Caco-2 (cell line): ENCODE measurements at regions not wholly inside any gene's neighbourhood (a gene's known extent, or its start where the extent isn't known, plus 50 kb on each side); places are given as distances from the start of the nearest gene placed in this dataset.

Source experiments
- BruUV-seq: library from RNA; stranded (reverse); fragments of 400-500 nt; replicated peaks from 2 replicates; lab custom pipeline; 2021; lab: Mats Ljungman, UMichigan
- CTCF ChIA-PET: fragments of 300-600 bp; sonication (Branson Sonifier 250); formaldehyde crosslinking; loops from one replicate; lab custom pipeline; 2022; ENCODE audit warnings: antibody characterized with exemption; lab: Charles Lee
- POLR2A ChIA-PET: fragments of 300-600 bp; sonication (Branson Sonifier 250); formaldehyde crosslinking; loops from one replicate; lab custom pipeline; 2022; ENCODE audit warnings: antibody characterized with exemption; lab: Charles Lee
- DNase-seq, 2 experiments: peaks; one replicate each; pipeline versions ENCODE4 v3.0.0 to v3.0.0-alpha.2; 2020 to 2022
- H3K27me3 ChIP-seq: replicated peaks from 2 replicates; pipeline ENCODE4 v1.6.0; 2011; ENCODE audit warnings: low read length; ENCODE audit not compliant: control insufficient read depth, insufficient read depth
- H3K36me3 ChIP-seq: 2 replicates; pipeline ENCODE4 v1.5.1; 2011; ENCODE audit warnings: low read length; ENCODE audit not compliant: control insufficient read depth, insufficient read depth
- H3K4me1 ChIP-seq: fragments of 250-450 bp; sonication (Bioruptor Pico); 2 replicates; pipeline ENCODE4 v1.5.1; 2020; ENCODE audit warnings: mild to moderate bottlenecking
- H3K4me3 ChIP-seq: 2 replicates; pipeline ENCODE4 v1.5.1; 2011; ENCODE audit warnings: low read depth, mild to moderate bottlenecking, control low read depth, low read length
- H3K9me3 ChIP-seq: fragments of 250-450 bp; sonication (Bioruptor Pico); 2 replicates; pipeline ENCODE4 v1.5.1; 2020; ENCODE audit warnings: mild to moderate bottlenecking, moderate library complexity
- H3K27ac Mint-ChIP-seq: one replicate; pipeline ENCODE4 v1.8.0; 2022; ENCODE audit warnings: mixed read lengths; ENCODE audit not compliant: unreplicated experiment
- H3K27me3 Mint-ChIP-seq: one replicate; pipeline ENCODE4 v1.8.0; 2022; ENCODE audit warnings: mixed read lengths; ENCODE audit not compliant: insufficient read depth, unreplicated experiment
- H3K36me3 Mint-ChIP-seq: one replicate; pipeline ENCODE4 v1.8.0; 2022; ENCODE audit warnings: mild to moderate bottlenecking, mixed read lengths; ENCODE audit not compliant: insufficient read depth, unreplicated experiment
- H3K4me1 Mint-ChIP-seq: one replicate; pipeline ENCODE4 v1.8.0; 2022; ENCODE audit warnings: low read depth, mixed read lengths; ENCODE audit not compliant: unreplicated experiment
- H3K4me3 Mint-ChIP-seq: one replicate; pipeline ENCODE4 v1.8.0; 2022; ENCODE audit warnings: mild to moderate bottlenecking, moderate library complexity, mixed read lengths; ENCODE audit not compliant: unreplicated experiment
- H3K9me3 Mint-ChIP-seq: one replicate; pipeline ENCODE4 v1.8.0; 2022; ENCODE audit warnings: mixed read lengths; ENCODE audit not compliant: unreplicated experiment
- CTCF ChIP-seq, 2 experiments: fragments of 200-600 bp in 1 of 2; IDR thresholded peaks; 1 replicate in 1 of 2; 2 replicates in 1 of 2; pipeline versions ENCODE4 v1.5.1 to v1.8.0; 2011 to 2022; ENCODE audit warnings: antibody characterized with exemption in 1 of 2, control low read depth in 1 of 2, inconsistent platforms in 1 of 2, low read depth in 1 of 2, low read length in 1 of 2, mild to moderate bottlenecking in 1 of 2, moderate library complexity in 1 of 2; ENCODE audit not compliant: insufficient read depth in 1 of 2, severe bottlenecking in 1 of 2, unreplicated experiment in 1 of 2
- intact Hi-C: fragments of 100-400 bp; cut with micrococcal nuclease; formaldehyde crosslinking; loops from one replicate; pipeline ENCODE4 v1.10.0; 2022; ENCODE audit not compliant: unreplicated experiment

DNA sequence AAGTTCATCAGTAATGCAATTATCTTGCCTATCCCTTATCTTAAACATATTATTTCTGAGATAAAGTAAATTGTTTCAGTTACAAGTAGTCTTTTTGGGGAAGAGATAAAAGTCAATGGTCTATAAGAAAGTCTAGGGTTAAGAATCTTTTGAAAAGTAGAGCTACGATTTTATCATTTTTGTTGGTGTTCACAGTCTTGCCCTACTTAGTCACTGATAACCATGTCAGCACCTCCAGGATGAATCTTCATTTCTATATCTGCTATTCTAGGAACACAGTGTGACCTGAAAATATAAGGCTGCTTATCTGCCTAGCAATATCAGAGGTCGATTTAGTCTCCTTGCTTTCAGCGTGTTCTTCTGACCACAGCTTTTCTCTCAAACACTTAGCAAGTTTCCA lies 1676.5 kb upstream of the PRR20A start:
- intact Hi-C loops: no loop called here
- no peak overlapping the region for H3K4me3 Mint-ChIP-seq
- H3K4me3 ChIP-seq: no peak overlapping the region
- no peak for TF ChIP-seq CTCF (IDR thresholded peaks at IDR 0.05; ENCODE audit: insufficient read depth in 1 of 2, low read depth in 1 of 2, low read length in 1 of 2, severe bottlenecking in 1 of 2, unreplicated experiment in 1 of 2)
- H3K36me3 ChIP-seq: no peaks in the 10 kb centered on the region
- CTCF ChIA-PET: no interaction called here
- POLR2A ChIA-PET: no interaction called here
- H3K27ac Mint-ChIP-seq: no peak overlapping the region
- no peaks in the 10 kb centered on the region for H3K4me1 ChIP-seq
- H3K27me3 Mint-ChIP-seq: peaks cover 8% of the 10 kb centered on the region
- no TSS peak for BruUV-seq
- no peaks in the 10 kb centered on the region for H3K4me1 Mint-ChIP-seq
- no peaks in the 10 kb centered on the region for H3K9me3 Mint-ChIP-seq
- DNase-seq: no peak
- no peaks in the 10 kb centered on the region for H3K27me3 ChIP-seq
- no peaks in the 10 kb centered on the region for H3K9me3 ChIP-seq
- no peaks in the 10 kb centered on the region for H3K36me3 Mint-ChIP-seq

DNA sequence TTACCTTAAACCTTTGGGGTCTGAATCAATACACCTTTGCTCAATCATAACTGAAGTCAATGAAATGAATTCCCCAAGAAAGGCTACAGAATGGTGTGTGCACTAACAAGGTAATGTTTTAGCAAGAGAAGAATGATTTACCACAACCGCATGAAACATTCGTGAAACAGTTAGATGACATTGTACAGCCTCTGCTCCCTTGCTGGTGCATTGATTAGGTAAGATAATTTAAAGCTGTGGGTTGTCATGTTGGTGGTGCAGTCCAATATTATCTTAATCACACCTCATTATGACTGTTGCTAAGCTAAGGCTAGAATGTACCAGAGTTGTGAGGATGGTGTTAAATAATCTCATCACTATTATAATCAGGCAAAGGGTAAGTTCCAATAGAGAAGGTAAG lies 1673.2 kb upstream of the PRR20A start:
- Mint-ChIP-seq H3K9me3 (no peaks in the 10 kb centered on the region), H3K4me1 (no peaks in the 10 kb centered on the region), H3K4me3 (no peak overlapping the region), H3K27ac (no peak overlapping the region), H3K36me3 (no peaks in the 10 kb centered on the region), H3K27me3 (peaks cover 4% of the 10 kb centered on the region)
- CTCF ChIA-PET: no interaction called here
- no peak overlapping the region for H3K4me3 ChIP-seq
- DNase-seq: no peak
- POLR2A ChIA-PET: no interaction called here
- intact Hi-C loops: no loop called here
- H3K4me1 ChIP-seq: no peaks in the 10 kb centered on the region
- no peak for TF ChIP-seq CTCF (IDR thresholded peaks at IDR 0.05; ENCODE audit: insufficient read depth in 1 of 2, low read depth in 1 of 2, low read length in 1 of 2, severe bottlenecking in 1 of 2, unreplicated experiment in 1 of 2)
- no peaks in the 10 kb centered on the region for H3K36me3 ChIP-seq
- H3K9me3 ChIP-seq: no peaks in the 10 kb centered on the region
- no peaks in the 10 kb centered on the region; the same call in 1 of the 2 replicates for H3K27me3 ChIP-seq
- BruUV-seq: no TSS peak

DNA sequence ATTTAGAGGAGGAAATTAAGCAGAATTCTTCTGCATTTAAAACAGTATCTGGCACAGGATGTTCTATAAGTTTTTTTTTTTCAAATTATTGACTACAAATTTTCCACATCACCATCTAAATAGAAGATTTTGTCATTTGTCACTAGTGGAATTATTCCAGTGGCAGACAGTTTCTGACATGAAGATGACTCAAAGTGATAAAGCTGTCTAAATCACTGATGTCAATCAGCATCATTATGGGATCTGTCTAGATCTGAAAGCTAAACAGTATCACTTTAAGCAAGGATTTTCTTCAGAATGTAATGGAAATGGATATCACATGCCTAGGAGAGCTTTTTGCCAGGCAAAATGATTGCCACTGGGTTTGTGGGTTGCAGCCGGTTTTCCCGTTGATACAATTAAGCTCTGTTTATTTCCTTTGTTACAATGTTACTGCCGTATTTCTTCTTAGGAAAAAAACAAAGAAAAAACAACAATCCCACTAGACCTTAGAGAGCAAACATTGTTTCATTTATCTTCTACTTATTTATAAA lies 1657.0 kb upstream of the PRR20A start:
- CTCF ChIA-PET: no interaction called here
- H3K36me3 ChIP-seq: no peaks in the 10 kb centered on the region
- no peak for DNase-seq
- TF ChIP-seq CTCF (IDR thresholded peaks at IDR 0.05; ENCODE audit: insufficient read depth in 1 of 2, low read depth in 1 of 2, low read length in 1 of 2, severe bottlenecking in 1 of 2, unreplicated experiment in 1 of 2): no peak
- no peaks in the 10 kb centered on the region for H3K9me3 ChIP-seq
- intact Hi-C loops: no loop called here
- no peaks in the 10 kb centered on the region for H3K27me3 ChIP-seq
- no TSS peak for BruUV-seq
- H3K4me1 Mint-ChIP-seq: no peaks in the 10 kb centered on the region
- no peaks in the 10 kb centered on the region for H3K4me1 ChIP-seq
- no peaks in the 10 kb centered on the region for H3K36me3 Mint-ChIP-seq
- H3K27ac Mint-ChIP-seq: no peak overlapping the region
- H3K27me3 Mint-ChIP-seq: no peaks in the 10 kb centered on the region
- no peaks in the 10 kb centered on the region for H3K9me3 Mint-ChIP-seq
- H3K4me3 ChIP-seq: no peak overlapping the region
- POLR2A ChIA-PET: no interaction called here
- no peak overlapping the region for H3K4me3 Mint-ChIP-seq
